GM18508 (cell line): ENCODE measurements at regions not wholly inside any gene's neighbourhood (a gene's known extent, or its start where the extent isn't known, plus 50 kb on each side); places are given as distances from the start of the nearest gene placed in this dataset.

Experiments used
- ATAC-seq: cut with Tn5 transposase; IDR thresholded peaks from one replicate; pipeline ENCODE4 v1.9.1; 2021; ENCODE audit warnings: moderate number of reproducible peaks; ENCODE audit not compliant: insufficient read depth, unreplicated experiment

DNA sequence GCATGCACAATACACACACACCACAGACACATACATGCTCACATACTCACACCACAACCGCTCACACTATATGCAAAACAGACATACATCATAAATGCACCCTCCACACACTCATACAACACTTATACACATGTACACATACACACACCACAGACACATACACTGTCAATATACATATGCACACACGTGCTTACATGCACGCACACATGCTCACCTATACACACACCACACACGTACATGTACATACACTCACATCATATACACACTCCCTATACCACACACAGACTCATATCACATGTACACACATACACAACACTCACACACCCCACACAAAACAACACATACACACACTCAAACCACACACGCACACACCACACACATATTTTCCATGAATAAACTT is 885.3 kb downstream of the TBC1D22A start:
- ATAC-seq, result no peak

DNA sequence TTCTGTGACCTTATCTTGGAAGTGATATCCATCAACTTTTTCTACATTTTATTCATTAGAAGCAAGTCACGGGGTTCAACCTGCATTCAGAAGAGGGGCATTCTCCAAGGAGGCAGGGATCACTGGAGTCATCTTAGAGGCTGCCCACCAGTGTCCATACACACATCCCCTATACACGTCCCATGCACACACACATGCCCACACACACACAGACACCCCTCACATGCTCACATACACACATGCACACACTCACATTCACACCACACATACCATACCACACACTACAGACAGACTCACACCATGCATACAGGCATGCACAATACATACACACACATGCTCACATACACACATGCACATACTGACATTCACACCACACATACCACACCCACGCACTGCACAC is 884.7 kb downstream of the TBC1D22A start:
- ATAC-seq, result no peak

DNA sequence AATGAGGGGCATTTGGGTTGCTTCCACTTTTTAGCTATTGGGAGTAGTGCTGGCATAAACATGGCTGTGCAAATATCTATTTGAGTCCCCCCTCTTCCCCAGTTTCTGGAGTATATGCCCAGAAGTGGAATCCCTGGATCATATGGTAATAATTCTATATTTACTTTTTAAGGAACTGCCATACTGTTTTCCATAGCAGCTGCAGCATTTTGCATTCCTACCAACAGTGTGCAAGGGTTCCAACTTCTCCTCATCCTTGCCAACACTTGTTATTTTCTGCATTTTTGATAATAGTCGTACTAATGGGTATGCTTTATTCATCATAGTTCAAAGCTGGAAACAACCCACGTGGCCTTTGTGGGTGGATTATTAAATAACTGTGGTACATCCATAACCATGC is 883.5 kb downstream of the TBC1D22A start:
- no peak for ATAC-seq

DNA sequence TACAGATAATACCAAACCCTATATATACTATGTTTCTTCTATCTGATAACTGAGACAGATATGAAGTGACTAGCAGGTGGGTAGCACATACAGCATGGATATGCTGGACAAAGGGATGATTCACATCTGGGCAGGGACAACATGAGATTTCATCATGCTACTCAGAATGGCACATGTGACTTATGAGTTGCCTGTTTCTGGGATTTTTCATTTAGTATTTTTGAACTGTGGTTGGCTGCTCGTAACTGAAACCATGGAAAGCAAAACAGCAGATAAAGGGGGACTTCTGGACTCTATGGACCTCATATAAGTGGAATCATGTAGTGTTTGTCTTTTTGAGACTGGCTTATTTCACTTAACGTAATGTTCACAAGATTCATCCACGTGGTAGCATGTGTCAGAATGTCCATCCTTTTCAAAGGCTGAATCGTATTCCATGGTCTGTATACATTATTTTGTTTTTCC is 883.0 kb downstream of the TBC1D22A start:
- ATAC-seq, result no peak

DNA sequence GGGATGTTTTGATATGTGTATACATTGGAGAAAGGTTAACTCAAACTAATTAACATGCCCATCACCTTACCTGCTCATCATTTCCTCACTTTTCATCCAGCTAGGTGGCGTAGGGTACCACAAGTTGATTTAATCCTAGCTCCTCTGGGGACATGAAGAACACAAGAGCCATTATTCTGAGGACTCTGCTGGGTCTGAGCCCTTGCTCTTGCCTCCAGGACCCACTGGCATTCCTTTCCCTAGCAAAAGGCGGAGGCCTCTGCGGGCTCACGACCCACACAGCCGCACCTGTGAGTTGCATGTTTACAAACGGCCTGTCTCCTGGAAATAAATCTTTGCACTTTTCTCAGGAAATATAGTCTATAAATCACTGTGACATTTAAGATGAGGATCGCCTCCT is 871.9 kb downstream of the TBC1D22A start:
- no peak for ATAC-seq

DNA sequence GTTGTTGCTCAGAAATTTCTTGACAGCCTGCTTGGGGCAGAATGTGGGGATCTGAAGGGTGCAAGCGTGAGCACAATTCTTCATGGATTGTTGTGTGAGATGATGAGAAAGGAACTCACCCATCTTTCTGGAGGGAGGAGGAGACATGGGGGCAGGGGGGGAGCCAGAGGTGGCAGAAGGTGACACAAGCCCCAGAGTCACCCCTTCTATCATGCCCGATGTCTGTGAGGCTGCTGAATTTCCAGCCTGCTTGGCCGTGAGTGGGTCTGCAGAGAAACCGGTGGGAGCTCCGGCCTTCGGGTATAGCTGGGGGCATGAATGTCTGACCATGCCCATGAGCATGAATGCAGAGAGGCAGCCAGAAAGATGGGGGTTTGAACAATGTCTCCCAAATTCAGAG is 870.7 kb downstream of the TBC1D22A start:
- ATAC-seq, result no peak

DNA sequence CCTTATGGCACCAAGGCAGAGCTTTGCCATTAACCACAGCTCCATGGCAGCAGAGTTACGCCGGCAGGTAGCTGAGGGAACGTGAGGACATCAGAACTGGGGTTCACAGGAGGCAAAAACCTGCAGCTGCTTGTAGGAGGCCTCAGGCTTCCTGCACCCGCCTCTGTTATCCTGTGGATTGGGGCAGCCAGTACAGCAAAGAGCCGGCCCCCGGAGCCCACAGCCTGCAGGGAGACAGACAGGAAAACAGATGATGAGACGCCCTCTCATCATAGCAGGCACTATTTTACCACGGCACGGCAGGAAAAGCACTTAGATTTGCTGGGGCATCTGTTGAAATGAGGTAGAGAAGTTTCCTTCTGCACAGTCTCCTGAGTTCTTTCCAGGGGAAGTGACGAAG is 870.3 kb downstream of the TBC1D22A start:
- ATAC-seq, result no peak

DNA sequence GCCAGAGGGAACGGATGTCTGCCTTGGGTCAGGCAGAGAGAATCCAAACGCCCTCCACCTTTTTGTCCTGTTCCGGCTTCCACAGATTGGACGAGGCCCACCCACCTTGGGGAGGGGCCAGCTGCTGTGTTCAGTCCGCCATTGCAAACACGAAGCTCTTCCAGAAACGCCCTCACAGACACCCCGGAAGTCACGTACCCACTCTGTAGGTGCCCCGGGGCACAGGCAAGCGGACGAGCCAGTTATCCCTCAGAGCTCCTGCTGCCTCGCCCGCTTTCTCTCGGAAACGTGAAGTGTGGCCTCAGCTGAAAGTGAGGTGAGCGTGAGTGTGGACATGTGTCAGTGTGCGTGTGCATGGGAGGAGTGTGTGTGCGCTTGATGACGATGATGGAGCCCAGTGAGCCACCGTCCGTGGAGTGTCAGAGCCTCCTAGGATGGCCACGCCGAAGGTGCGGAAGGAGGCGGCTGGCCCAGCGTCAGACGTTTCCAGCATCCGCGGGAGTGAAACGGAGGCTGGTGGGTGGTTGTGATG is 869.2 kb downstream of the TBC1D22A start:
- ATAC-seq, result no peak

DNA sequence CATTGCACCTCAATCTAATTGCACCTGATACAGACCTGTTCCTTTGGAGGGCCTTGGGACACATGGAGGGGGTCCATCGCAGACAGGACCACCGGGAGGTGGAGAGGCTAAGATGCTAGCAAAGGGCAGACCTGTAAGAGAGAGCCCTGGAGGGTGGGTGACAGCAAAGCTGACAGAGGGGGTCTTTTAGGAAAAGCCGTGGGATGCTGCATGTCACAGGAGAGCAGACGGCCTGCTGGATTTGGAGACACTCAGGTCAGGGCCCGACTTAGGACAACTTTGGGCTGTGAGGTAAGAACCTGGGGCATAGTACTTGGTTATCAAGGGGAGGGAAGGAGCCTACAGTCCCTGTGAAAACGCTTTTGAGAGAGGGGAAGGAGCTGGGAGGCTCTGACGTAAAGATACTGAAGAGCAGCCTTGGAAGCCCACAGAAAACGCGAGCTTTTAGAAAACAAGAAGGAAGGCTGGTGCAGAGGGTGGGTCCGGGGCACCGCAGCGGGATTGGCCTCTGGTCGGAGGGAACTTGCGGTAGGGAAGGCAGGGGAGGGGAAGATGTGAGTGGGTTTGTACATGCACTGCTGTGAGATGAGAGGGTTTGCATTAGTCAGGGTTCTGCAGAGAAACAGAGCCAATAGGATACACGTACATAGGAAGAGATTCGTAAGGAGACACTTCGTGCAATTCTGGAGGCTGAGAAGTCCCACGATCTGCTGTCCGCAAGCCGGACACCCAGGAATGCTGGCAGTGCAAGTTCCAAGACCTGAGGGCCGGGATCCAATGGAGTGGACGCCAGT is 868.5 kb downstream of the TBC1D22A start:
- no peak for ATAC-seq

DNA sequence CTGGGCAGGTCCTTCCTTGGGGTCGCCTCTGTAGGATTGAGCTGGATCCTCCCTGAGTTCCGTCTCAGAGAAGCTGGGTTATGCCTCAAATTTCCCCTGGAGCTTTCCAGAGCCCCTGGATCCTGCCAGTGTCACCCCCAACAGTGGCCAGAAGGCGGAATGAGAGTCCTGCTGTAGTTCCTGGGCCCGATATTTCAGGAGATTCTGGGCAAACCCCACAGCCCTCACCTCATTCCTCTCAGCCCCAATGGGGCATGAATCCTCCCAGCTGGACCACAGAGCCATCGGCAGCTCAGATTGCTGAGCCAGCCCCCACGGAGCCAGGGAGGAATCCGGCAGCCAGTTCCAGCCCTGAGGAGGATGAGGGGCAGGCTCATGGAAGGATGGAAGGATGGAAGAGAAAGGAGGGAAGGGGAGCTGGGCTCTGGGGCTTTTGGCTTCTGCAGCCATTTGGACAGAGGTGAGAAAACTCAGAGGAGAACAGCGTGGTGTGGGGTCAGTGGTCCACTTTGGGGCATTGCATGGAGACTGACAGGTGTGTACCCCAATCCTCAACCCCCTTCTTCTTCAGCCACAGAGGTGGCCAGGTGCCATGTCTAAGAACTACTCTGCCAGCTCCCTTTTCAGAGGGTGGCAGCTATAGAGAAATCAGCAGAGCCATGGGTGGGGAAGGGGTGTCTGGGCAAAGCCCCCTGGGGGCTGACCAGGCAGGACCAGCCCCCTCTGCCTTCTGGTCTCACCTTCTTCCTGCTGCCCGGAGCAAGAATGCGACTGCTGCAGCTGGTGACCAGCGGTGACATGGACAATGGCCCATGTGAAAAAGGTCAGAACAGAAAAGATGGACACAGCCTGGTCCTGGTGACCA is 867.6 kb downstream of the TBC1D22A start:
- no peak for ATAC-seq

DNA sequence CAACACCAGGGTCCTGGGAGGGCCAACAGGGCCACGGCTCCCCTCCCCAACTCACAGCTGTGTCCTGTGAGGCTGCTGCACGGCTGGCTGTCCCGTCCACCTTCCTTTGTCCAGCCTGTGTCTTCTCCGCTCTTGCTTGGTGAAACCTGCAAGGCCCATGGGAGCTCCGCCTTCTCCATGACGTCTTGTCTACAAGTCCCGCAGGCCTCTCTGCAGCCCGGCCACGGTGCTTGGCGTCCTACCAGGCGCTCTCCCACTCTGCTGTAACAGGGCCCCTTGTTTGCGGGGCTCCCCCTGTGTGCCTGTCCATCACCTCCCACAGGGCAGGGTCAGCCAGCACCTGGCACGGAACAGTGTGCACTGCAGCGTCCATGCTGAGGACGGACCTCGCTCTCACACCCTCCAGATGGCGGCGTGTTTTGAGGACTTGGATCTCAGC is 866.8 kb downstream of the TBC1D22A start:
- no peak for ATAC-seq

DNA sequence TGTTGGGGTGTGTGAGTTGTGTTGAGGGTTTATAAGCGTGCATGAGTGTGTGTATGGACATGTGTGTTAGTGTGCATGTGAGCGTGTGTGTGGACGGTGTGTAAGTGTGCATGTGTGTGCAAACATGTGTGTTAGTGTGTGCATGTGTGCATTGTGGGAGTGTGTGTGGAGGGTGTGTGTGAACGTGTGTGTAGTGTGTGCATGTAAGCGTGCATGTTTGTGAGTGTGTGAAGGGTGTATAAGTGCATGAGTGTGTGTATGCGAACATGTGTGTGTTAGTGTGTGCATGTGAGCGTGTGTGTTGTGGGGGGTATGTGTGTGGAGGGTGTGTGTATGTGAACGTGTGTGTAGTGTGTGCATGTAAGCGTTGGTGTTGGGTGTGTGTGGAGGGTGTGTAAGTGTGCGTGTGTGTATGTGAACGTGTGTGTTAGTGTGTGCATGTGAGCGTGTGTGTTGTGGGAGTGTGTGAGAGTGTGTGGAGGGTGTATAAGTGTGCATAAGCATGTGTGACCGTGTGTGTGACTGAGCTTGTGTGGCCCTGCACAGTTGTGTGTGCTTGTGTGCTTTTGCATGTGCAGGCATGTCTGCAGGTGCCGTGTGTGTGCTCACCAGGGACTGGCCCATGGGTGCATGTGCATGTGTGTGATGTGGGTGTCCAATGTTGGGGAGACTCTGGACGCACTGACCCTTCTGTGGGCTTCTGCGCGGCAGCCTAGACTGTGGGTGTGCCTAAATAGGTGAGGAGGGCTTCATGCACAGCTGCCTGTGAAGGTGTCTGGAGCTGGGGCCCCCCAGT is 866.2 kb downstream of the TBC1D22A start:
- ATAC-seq, result no peak

DNA sequence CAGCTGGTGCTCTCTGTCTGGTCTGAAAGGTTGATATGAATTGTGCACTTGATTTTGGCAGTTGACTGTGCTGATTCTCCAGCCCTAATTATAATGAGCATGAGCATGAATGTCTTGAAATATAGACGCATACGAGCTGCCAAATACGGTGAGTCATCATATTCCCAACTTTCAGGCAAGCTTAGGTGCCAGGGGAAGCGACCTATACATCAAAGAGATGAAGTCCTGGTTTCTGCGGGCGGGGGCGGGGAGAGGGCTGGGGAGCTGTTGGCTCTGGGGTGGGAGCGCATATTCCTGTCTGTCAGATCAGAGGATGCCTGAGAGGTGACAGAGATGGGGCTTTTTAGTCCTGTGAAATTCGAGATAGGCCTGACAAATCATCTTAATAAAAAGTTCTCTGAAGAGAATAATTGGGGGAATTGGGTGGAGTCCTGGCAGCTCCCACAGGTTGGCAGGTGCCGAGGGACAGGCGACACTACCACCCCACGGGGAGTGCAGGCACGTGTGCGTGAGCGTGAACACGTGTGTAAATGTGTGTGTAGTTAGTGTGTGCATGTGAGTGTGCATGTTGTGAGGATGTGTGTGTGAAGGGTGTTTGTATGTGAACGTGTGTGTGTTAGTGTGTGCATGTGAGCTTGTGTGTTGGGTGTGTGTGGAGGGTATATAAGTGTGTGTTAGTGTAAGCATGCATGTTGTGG is 865.3 kb downstream of the TBC1D22A start:
- no peak for ATAC-seq

DNA sequence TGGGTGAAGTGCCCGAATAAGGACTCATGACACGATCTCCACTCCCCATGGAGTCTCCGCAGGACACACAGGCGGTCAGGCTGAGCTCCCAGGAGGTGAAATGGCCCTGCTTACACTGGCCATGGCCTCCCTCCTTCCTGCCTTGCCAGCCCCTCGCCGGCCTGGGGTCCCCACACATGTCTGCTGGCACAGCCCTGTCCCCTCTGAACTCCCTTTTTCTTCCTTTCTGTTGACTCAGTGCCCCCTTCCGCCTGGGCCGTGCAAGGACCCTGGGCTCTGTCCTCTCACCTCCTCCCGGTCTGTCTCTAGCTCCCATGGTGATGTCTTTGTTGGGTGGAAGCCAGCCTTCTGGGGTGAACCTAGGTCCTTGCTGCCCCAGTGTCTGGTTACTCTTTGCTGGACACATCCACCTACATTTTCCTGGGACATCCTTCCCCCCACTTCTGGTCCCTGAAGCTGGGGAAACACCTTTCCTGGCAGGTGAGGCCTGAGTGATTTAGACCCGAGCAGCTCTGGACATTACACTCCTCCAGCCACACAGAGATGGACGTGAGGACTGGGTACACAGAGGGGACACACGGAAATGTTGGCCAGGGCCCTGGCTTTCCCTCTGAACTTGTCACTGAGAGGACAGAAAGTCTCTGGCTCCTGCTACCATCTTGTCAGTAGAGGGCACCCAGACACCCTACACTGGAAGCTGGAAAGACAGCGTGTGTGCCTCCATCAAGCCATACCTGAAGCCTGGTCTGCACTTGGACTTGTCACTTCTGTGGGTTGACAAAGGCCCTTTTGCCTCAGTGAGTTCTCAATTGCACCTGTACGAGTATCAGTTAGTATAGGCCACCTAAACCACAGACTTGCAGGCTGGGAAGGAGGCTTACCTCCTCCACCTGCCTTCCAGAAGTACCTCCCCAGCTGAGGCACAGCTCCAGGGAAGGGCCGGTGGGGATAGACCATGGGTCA is 864.3 kb downstream of the TBC1D22A start:
- no peak for ATAC-seq

DNA sequence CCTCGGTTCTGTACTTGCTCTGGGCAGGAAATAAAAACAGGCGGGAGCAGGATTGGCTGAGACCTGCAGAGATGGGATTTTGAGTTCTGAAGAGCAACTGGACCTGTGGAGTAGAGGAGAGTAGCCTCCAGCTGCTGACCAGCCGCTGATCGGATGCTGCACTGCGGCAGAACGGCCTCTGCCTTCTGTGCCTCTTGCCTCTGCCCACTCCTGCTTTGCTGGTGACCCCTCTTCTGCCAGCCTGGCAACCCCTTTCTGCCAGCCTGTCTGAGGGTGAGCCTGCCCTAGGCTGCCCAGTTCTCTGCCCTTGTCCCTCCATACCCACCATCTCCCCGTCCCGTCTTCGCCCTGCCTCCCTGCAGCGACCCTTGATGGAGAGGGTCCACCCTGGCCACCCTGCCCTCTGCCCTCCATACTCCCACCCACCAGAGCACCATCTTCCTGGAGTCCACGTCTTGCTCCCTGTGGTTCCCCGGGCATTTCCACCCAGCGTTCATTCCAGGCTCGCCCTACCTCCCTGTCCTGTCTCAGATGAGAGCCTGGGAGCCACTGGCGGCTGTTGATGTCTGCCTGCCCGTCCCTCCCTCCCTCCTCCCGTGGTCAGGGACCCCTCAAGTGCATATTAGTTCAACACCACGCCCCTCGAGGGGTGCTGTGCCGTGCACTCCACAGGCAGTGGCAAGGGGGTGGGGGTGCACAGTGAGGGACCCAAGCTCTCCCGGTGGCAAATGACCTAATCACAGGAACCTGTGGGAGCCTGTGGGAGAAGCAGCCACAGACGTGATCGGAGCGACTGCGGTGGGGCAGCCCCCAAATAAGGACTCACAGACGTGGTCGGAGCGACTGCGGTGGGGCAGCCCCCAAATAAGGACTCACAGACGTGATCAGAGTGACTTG is 863.3 kb downstream of the TBC1D22A start:
- no peak for ATAC-seq

DNA sequence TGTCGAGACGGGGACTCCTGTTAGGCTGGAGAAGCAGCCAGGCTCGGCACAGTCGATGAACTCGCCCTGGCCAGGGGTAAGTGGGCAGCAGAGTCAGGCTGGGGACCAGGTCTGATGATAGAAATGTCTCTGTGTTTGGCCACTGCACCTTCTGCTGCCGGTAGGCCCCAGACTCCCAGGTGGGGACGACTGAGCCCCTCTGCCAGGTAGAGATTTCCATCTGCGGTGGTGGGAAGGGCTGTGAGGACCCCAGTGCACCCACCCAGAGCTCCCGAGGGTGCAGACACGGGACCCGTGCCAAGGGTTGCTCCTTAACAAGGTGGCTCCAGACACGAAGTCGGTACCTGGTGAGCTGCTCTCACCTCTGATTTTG is 862.5 kb downstream of the TBC1D22A start:
- ATAC-seq, result no peak

DNA sequence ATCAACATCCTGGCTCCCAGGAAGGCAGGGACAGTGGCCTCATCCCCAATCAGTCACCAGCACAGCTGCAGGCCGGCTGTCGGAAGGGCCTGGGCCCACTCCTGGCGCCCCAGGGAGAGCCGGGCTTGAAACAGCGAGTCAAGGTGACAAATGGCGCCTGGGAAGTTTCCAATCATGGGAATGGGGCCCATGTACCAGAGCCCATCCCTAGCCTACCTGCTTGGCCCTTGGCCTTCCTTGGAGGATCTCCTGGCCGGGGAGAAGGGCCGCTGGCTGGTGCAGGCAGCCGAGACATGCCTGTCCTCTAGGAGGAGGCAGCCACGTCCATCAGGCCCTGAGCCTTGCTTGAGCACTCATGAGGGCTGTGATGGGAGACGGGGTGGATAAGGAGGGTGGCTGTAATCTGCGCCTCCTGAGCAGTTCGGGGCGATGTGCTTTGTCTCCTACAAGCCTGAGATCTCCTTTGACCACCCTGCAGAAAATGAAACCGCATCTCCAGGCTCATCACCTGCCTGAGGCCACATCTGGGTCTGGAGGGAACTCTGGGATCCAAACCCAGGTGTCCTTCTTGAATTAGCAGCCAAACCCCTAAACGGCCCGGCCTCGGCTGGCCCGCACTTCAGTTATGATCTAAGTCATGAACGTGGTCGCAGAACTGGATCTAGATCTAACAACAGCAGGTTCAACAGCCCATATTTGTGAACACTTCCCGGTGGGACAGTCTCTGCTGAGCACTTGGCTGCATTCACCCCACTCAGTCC is 862.0 kb downstream of the TBC1D22A start:
- no peak for ATAC-seq
